ENCODE measurements at regions not wholly inside any gene's neighbourhood (a gene's known extent, or its start where the extent isn't known, plus 50 kb on each side); places are given as distances from the start of the nearest gene placed in this dataset.

DNA sequence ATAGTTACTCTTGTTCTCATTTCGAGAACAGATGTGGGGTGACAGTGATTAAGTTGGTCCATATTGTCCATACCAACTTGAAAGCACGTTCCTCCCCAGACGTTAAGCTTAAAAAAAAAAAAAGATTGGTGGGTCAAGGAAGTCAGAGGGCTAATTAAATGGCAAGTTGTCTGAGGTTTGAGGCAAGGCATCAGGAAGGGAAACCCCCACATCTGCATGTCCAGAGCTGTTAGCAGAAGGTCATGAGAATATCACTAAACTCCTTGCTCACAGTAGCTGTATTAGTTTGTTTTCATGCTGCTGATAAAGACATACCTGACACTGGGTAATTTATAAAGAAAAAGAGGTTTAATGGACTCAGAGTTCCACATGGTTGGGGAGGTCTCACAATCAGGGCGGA, 415.6 kb upstream of the FZD8 start:
- no peak for TF ChIP-seq ZFX (IDR thresholded peaks at IDR 0.05)
- TF ChIP-seq, protein P1, sequence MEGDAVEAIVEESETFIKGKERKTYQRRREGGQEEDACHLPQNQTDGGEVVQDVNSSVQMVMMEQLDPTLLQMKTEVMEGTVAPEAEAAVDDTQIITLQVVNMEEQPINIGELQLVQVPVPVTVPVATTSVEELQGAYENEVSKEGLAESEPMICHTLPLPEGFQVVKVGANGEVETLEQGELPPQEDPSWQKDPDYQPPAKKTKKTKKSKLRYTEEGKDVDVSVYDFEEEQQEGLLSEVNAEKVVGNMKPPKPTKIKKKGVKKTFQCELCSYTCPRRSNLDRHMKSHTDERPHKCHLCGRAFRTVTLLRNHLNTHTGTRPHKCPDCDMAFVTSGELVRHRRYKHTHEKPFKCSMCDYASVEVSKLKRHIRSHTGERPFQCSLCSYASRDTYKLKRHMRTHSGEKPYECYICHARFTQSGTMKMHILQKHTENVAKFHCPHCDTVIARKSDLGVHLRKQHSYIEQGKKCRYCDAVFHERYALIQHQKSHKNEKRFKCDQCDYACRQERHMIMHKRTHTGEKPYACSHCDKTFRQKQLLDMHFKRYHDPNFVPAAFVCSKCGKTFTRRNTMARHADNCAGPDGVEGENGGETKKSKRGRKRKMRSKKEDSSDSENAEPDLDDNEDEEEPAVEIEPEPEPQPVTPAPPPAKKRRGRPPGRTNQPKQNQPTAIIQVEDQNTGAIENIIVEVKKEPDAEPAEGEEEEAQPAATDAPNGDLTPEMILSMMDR (conservative IDR thresholded peaks at IDR 0.05): no peak

All from C4-2B (cell line).